OCI-LY7 (cell line): ENCODE measurements at regions not wholly inside any gene's neighbourhood (a gene's known extent, or its start where the extent isn't known, plus 50 kb on each side); places are given as distances from the start of the nearest gene placed in this dataset.

Experiments used
- BruUV-seq: library from RNA; stranded (reverse); fragments of 400-500 nt; replicated peaks from 2 replicates; lab custom pipeline; 2021; lab: Mats Ljungman, UMichigan
- CTCF ChIA-PET: fragments of 300-600 bp; sonication (Branson Sonifier 250); formaldehyde crosslinking; loops from one replicate; lab custom pipeline; 2022; ENCODE audit warnings: antibody characterized with exemption; ENCODE audit not compliant: unreplicated experiment; lab: Charles Lee
- POLR2A ChIA-PET: fragments of 300-600 bp; sonication (Branson Sonifier 250); formaldehyde crosslinking; loops from one replicate; lab custom pipeline; 2022; ENCODE audit warnings: antibody characterized with exemption; lab: Charles Lee
- DNase-seq: peaks from one replicate; pipeline ENCODE4 v3.0.0-alpha.2; 2015; ENCODE audit warnings: low spot score
- H2AFZ ChIP-seq: fragments of 200-600 bp; sonication (generic), shearing (Covaris generic); 2 replicates; pipeline ENCODE4 v1.6.1; 2014; ENCODE audit warnings: mild to moderate bottlenecking, antibody characterized with exemption, low read length, moderate library complexity
- H3K27ac ChIP-seq: fragments of 200-600 bp; sonication (generic); 2 replicates; pipeline ENCODE4 v1.5.1; 2014; ENCODE audit warnings: mixed run types, low read depth, mild to moderate bottlenecking, moderate library complexity, low read length, inconsistent platforms; ENCODE audit not compliant: poor library complexity, severe bottlenecking
- H3K36me3 ChIP-seq: fragments of 200-600 bp; sonication (generic); 2 replicates; pipeline ENCODE4 v1.6.1; 2014; ENCODE audit warnings: mild to moderate bottlenecking, antibody characterized with exemption, low read length, moderate library complexity, mixed read lengths; ENCODE audit not compliant: insufficient read depth
- H3K4me1 ChIP-seq: fragments of 200-600 bp; sonication (generic); 2 replicates; pipeline ENCODE4 v1.5.1; 2014; ENCODE audit warnings: mild to moderate bottlenecking, low read length; ENCODE audit not compliant: insufficient read depth, poor library complexity, severe bottlenecking
- H3K4me2 ChIP-seq: fragments of 200-600 bp; sonication (generic); 2 replicates; pipeline ENCODE4 v1.6.1; 2014; ENCODE audit warnings: mild to moderate bottlenecking, low read length
- H3K4me3 ChIP-seq: fragments of 200-600 bp; sonication (generic); 2 replicates; pipeline ENCODE4 v1.5.1; 2014; ENCODE audit warnings: mild to moderate bottlenecking, low read depth, low read length; ENCODE audit not compliant: poor library complexity, severe bottlenecking
- H3K79me2 ChIP-seq: fragments of 200-600 bp; sonication (generic); 2 replicates; pipeline ENCODE4 v1.6.1; 2016; ENCODE audit warnings: low read depth, mild to moderate bottlenecking, low read length, moderate library complexity, mixed read lengths; ENCODE audit not compliant: insufficient read depth
- H3K9me2 ChIP-seq: fragments of 200-600 bp; sonication (generic); 2 replicates; pipeline ENCODE4 v1.6.1; 2016; ENCODE audit warnings: mild to moderate bottlenecking, low read length, mixed read lengths; ENCODE audit not compliant: insufficient read depth
- H3K9me3 ChIP-seq: fragments of 200-600 bp; sonication (generic); 2 replicates; pipeline ENCODE4 v1.6.1; 2014; ENCODE audit warnings: mild to moderate bottlenecking, mixed run types, low read length, mixed read lengths
- H4K20me1 ChIP-seq: fragments of 200-600 bp; sonication (generic); 2 replicates; pipeline ENCODE4 v1.6.1; 2014; ENCODE audit warnings: mild to moderate bottlenecking, antibody characterized with exemption, low read length, moderate library complexity, mixed read lengths; ENCODE audit not compliant: insufficient read depth
- CTCF ChIP-seq: fragments of 200-600 bp; sonication (generic); conservative IDR thresholded peaks from 2 replicates; pipeline ENCODE4 v1.5.1; 2014; ENCODE audit warnings: mild to moderate bottlenecking, antibody characterized with exemption, low read length, moderate library complexity, mixed read lengths
- EZH2phosphoT487 ChIP-seq: fragments of 200-600 bp; sonication (generic); IDR thresholded peaks from 2 replicates; pipeline ENCODE4 v1.6.1; 2018; ENCODE audit warnings: low read depth, borderline replicate concordance, mild to moderate bottlenecking, mixed run types, antibody characterized with exemption, low read length, moderate library complexity, mixed read lengths
- intact Hi-C: fragments of 100-400 bp; cut with micrococcal nuclease; formaldehyde crosslinking; loops from one replicate; pipeline ENCODE4 v1.10.0; 2022; ENCODE audit not compliant: unreplicated experiment

DNA sequence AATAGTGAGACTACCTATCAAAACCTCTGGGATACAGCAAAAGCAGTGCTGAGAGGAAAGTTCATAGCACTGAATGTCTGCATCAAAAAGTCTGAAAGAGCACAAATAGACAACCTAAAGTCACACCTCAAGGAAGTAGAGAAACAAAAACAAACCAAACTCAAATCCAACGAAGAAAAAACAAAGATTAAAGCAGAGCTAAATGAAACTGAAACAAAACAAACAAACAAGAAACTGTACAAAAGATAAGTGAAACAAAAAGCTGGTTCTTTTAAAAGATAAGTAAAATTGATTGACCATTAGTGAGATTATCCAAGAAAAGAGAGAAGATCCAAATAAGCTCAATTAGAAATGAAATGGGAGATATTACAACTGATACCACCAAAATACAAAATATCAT lies 378.3 kb upstream of the NDST4 start:
- H3K9me3 ChIP-seq: no peaks in the 10 kb centered on the region
- no TSS peak for BruUV-seq
- H3K79me2 ChIP-seq: no peaks in the 10 kb centered on the region
- TF ChIP-seq EZH2phosphoT487 (no peak), CTCF (no peak)
- no peak overlapping the region for H2AFZ ChIP-seq
- DNase-seq: no peak
- CTCF ChIA-PET: no interaction called here
- H3K4me1 ChIP-seq: no peaks in the 10 kb centered on the region
- intact Hi-C loops: no loop called here
- H3K27ac ChIP-seq: no peak overlapping the region
- POLR2A ChIA-PET: interaction anchor here (1.5 kb wide), 1 partner anchor 11 kb away, joined by 4 read pairs; no protein-coding TSS in a partner anchor
- no peaks in the 10 kb centered on the region for H3K36me3 ChIP-seq
- no peaks in the 10 kb centered on the region for H3K9me2 ChIP-seq
- H3K4me2 ChIP-seq: no peak overlapping the region
- H4K20me1 ChIP-seq: no peaks in the 10 kb centered on the region
- H3K4me3 ChIP-seq: no peak overlapping the region

GRCh38 chr4:115489279-115489678 lies 375.9 kb upstream of the NDST4 start:
- H4K20me1 ChIP-seq: no peaks in the 10 kb centered on the region
- H3K4me1 ChIP-seq: no peaks in the 10 kb centered on the region
- H2AFZ ChIP-seq: no peak overlapping the region
- TF ChIP-seq CTCF (no peak), EZH2phosphoT487 (no peak)
- H3K9me3 ChIP-seq: no peaks in the 10 kb centered on the region
- H3K36me3 ChIP-seq: no peaks in the 10 kb centered on the region
- intact Hi-C loops: no loop called here
- DNase-seq: no peak
- H3K27ac ChIP-seq: no peak overlapping the region
- ChIA-PET CTCF (no interaction called here), POLR2A (no interaction called here)
- no peaks in the 10 kb centered on the region for H3K79me2 ChIP-seq
- no peak overlapping the region for H3K4me2 ChIP-seq
- no peaks in the 10 kb centered on the region for H3K9me2 ChIP-seq
- H3K4me3 ChIP-seq: no peak overlapping the region
- BruUV-seq: no TSS peak

DNA sequence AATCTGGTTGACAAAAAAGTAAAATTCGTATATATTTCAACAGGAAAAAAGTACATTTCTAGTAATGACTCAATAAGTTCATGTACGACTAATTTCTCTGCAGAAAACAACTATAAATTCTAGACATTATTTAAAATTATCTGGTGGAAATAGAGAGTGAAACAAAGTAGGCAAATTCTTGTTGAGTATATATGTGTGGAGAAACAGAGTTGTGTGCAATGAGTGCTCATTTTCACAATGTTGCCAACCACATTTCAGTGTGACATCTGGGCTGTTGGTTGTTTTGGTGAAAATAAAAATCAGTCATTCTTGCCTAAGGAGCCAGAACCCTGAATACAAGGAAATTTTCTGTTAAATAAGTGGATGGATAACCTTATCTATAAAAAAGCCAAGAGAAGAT lies 372.0 kb upstream of the NDST4 start:
- CTCF ChIA-PET: no interaction called here
- intact Hi-C loops: no loop called here
- Histone ChIP-seq H3K4me2 (no peak overlapping the region), H3K79me2 (no peaks in the 10 kb centered on the region), H2AFZ (no peak overlapping the region), H4K20me1 (no peaks in the 10 kb centered on the region), H3K36me3 (no peaks in the 10 kb centered on the region), H3K4me3 (no peak overlapping the region), H3K27ac (no peak overlapping the region), H3K9me2 (no peaks in the 10 kb centered on the region), H3K4me1 (no peaks in the 10 kb centered on the region), H3K9me3 (no peaks in the 10 kb centered on the region)
- BruUV-seq: no TSS peak
- DNase-seq: no peak
- TF ChIP-seq EZH2phosphoT487: no peak
- TF ChIP-seq CTCF: no peak
- POLR2A ChIA-PET: no interaction called here
